ENCODE measurements at regions not wholly inside any gene's neighbourhood (a gene's known extent, or its start where the extent isn't known, plus 50 kb on each side); places are given as distances from the start of the nearest gene placed in this dataset.

GRCh38 chr4:57916479-57916878 lies 806.3 kb upstream of the IGFBP7 start:
- no peak for TF ChIP-seq POLR2AphosphoS5 (IDR thresholded peaks at IDR 0.05)
- TF ChIP-seq CTCF (IDR thresholded peaks at IDR 0.05): no peak
- no peak for TF ChIP-seq POLR2A (IDR thresholded peaks at IDR 0.05)
- TF ChIP-seq EP300 (IDR thresholded peaks at IDR 0.05): no peak

Data from suprapubic skin (tissue), 4 donors.